Esophagus squamous epithelium (tissue), 5 donors: ENCODE measurements at regions not wholly inside any gene's neighbourhood (a gene's known extent, or its start where the extent isn't known, plus 50 kb on each side); places are given as distances from the start of the nearest gene placed in this dataset.

ENCODE experiments used
- DNase-seq: peaks from one replicate; lab custom pipeline; 2025; lab: John Stamatoyannopoulos, UW
- H3K27ac ChIP-seq, 4 donors: fragments of 200-600 bp; sonication (generic); one replicate each; pipeline ENCODE4 v1.5.1; 2016 to 2019; ENCODE audit warnings: mild to moderate bottlenecking in 1 of 4
- H3K27me3 ChIP-seq, 4 donors: fragments of 200-600 bp; sonication (generic); 1 replicate in 3 of 4; 2 replicates in 1 of 4; pipeline versions ENCODE4 v1.5.1 to v1.6.0; 2017 to 2021; ENCODE audit warnings: antibody characterized with exemption in 1 of 4
- H3K36me3 ChIP-seq, 3 donors: fragments of 200-600 bp; sonication (generic); one replicate each; pipeline ENCODE4 v1.5.1; 2016 to 2019
- H3K4me1 ChIP-seq, 3 donors: fragments of 200-600 bp; sonication (generic); one replicate each; pipeline ENCODE4 v1.5.1; 2017 to 2019
- H3K4me3 ChIP-seq, 4 donors: fragments of 200-600 bp; sonication (generic); 1 replicate in 3 of 4; 2 replicates in 1 of 4; pipeline ENCODE4 v1.5.1; 2016 to 2019; ENCODE audit warnings: mild to moderate bottlenecking in 2 of 4, moderate library complexity in 1 of 4
- H3K9me3 ChIP-seq, 3 donors: fragments of 200-600 bp; sonication (generic); one replicate each; pipeline ENCODE4 v1.5.1; 2016 to 2019
- POLR2A ChIP-seq, 4 donors: fragments of 450-650 bp; IDR thresholded peaks; one replicate each; pipeline ENCODE4 v1.6.1; 2017; ENCODE audit warnings: antibody characterized with exemption in 4 of 4, mild to moderate bottlenecking in 4 of 4, moderate library complexity in 3 of 4
- WGBS, 2 donors: methylation state at CpG; one replicate each; pipeline ENCODE4 v1.1.5; 2018; 5-methylcytosine and 5-hydroxymethylcytosine counted together
- intact Hi-C: fragments of 100-400 bp; cut with DNase I; formaldehyde crosslinking; loops from one replicate; pipeline ENCODE4 v1.15.0; 2022
- TF ChIP-seq, protein P1 (sequence below), 6 experiments: fragments of 450-650 bp in 4 of 6; fragments of 200-600 bp in 2 of 6; sonication (generic) in 2 of 6; IDR thresholded peaks; one replicate each; pipeline ENCODE4 v1.5.1; 2016 to 2019; ENCODE audit warnings: antibody characterized with exemption in 6 of 6, mild to moderate bottlenecking in 4 of 6, moderate library complexity in 4 of 6
- donor health status: DM: yes; HTN: yes; CAD: no.

DNA sequence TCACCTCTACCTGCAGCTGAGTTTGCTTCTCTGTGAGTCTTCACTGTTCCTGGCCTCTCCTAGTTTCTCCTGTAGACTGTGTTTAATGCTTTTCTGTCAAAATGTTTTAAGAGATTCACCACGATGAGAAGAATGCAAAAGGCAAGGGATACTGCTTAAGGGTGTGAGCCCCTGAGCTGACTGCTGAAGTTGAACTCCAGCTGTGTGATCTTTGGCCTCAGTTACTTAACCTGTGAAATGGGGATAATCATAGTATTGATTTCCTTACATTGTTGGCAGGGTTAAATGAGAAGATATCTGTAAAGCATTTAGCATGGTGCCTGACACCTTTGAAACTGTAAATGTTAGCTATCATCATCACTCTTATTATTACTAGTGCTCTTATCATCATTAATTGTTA lies 230.2 kb upstream of the MYLIP start:
- Histone ChIP-seq H3K4me3 (no peak overlapping the region), H3K36me3 (no peaks in the 10 kb centered on the region), H3K4me1 (peaks cover 22 to 71% (median 44%) of the 10 kb centered on the region in 3 donors), H3K9me3 (no peaks in the 10 kb centered on the region), H3K27me3 (no peaks in the 10 kb centered on the region), H3K27ac (no peak overlapping the region)
- WGBS, 2 donors = 0 to 11% methylated on average over 1 of the region's 1 CpG
- DNase-seq = no peak
- intact Hi-C loops = no loop called here
- TF ChIP-seq POLR2A (IDR thresholded peaks at IDR 0.05) = no peak
- TF ChIP-seq, protein P1, sequence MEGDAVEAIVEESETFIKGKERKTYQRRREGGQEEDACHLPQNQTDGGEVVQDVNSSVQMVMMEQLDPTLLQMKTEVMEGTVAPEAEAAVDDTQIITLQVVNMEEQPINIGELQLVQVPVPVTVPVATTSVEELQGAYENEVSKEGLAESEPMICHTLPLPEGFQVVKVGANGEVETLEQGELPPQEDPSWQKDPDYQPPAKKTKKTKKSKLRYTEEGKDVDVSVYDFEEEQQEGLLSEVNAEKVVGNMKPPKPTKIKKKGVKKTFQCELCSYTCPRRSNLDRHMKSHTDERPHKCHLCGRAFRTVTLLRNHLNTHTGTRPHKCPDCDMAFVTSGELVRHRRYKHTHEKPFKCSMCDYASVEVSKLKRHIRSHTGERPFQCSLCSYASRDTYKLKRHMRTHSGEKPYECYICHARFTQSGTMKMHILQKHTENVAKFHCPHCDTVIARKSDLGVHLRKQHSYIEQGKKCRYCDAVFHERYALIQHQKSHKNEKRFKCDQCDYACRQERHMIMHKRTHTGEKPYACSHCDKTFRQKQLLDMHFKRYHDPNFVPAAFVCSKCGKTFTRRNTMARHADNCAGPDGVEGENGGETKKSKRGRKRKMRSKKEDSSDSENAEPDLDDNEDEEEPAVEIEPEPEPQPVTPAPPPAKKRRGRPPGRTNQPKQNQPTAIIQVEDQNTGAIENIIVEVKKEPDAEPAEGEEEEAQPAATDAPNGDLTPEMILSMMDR (IDR thresholded peaks at IDR 0.05) = no peak

DNA sequence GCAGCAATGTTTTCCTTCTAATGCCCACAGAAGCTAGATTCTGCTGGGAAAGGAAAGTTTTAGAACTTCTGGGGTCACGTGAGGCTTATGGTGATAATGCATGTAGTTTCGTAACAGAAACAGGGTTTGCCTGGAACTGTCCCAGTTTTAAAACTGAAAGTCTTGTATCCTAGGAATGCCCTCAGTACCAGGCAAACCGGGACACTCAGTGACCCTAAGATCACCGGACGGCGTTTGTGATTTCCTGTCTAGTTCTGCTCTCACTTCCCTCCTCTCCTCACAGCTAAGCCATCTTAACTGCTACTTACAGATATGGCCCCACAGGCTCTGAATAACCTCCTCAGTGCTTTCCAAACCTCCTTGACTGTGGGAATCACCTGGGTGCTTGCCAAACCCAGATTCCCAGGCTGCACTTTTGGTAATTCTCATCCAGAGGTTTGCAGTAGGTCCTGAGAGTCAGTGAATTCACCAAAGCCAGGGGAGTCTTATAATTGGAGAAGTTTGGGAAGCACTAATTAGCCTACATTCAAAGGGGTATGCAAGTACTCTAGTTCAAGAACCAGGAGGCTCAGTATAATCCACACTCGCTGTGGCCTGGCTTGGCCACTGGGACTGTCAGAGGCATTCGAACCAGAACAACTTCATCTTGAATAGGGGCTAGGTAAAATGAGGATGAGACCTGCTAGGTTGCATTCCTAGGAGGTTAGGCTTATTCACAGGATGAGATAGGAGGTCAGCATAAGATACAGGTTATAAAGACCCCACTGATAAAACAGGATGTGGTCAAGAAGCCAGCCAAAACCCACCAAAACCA lies 231.6 kb upstream of the MYLIP start:
- intact Hi-C loops = no loop called here
- no peak for DNase-seq
- no peaks in the 10 kb centered on the region for H3K27me3 ChIP-seq
- peak overlapping the region; percentile 66 to 79 (median 70) for H3K27ac ChIP-seq
- H3K9me3 ChIP-seq = no peaks in the 10 kb centered on the region
- peak overlapping the region in 1 of 4 donors; percentile 22 for H3K4me3 ChIP-seq
- 24 to 42% methylated on average over 4 to 8 of the region's 8 CpGs for WGBS, 2 donors
- no peaks in the 10 kb centered on the region for H3K36me3 ChIP-seq
- TF ChIP-seq, protein P1 (IDR thresholded peaks at IDR 0.05) = no peak
- TF ChIP-seq POLR2A (IDR thresholded peaks at IDR 0.05) = no peak
- peaks cover 22 to 70% (median 44%) of the 10 kb centered on the region in 3 donors for H3K4me1 ChIP-seq

DNA sequence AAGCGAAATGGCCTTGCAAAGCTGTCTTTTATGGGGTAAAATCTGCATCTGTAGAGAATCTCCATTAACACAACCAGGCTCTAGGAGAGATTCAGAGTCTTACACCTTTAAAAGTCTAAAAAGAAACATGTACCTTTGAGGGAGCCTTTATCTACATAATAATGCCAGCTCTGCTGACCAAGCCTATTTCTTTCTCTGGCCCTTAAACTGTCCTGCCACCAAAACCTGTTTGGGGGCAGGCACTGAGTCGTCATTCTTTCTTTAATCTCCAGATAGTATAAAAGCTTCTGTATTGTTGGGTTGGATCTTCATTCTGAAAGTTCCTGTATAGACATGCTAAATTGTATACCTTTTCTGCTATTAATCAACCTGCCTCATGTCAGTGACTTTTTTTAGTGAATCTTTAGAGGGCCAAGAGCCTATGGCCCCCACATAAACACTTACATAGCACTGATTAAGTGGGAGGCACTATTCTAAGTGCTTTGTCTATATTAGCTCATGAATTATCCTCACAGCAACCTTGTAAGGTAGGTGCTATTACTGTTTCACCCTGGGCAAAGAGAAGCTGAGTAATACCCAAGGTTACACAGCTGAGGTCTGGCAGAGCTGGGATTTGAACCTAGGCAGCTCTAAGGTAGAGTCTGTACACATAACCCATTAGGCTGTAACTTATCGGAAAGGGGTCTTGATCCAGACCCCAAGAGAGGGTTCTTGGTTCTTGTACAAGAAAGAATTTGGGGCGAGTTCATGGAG lies 232.3 kb upstream of the DTNBP1 start:
- Histone ChIP-seq H3K9me3 (no peaks in the 10 kb centered on the region), H3K36me3 (no peaks in the 10 kb centered on the region), H3K27ac (peak overlapping the region; percentile 43 to 75 (median 65)), H3K4me1 (peaks cover 7 to 50% (median 29%) of the 10 kb centered on the region in 3 donors), H3K4me3 (no peak overlapping the region), H3K27me3 (no peaks in the 10 kb centered on the region)
- TF ChIP-seq, protein P1 (IDR thresholded peaks at IDR 0.05) = no peak
- no peak for TF ChIP-seq POLR2A (IDR thresholded peaks at IDR 0.05)
- intact Hi-C loops = no loop called here
- DNase-seq = no peak
- WGBS, 2 donors = 76 to 81% methylated on average over 4 of the region's 4 CpGs

- no peak overlapping the region for H3K4me3 ChIP-seq
- H3K27ac ChIP-seq = peak overlapping the region in 2 of 4 donors; percentile 17 to 72
- intact Hi-C loops = no loop called here
- DNase-seq = no peak
- H3K36me3 ChIP-seq = no peaks in the 10 kb centered on the region
- no peaks in the 10 kb centered on the region for H3K9me3 ChIP-seq
- TF ChIP-seq POLR2A (IDR thresholded peaks at IDR 0.05) = no peak
- TF ChIP-seq, protein P1 (IDR thresholded peaks at IDR 0.05) = peak in 5 of 6 experiments; percentile 11 to 79 (median 18)
- H3K27me3 ChIP-seq = no peaks in the 10 kb centered on the region
- H3K4me1 ChIP-seq = peaks cover 12 to 61% (median 29%) of the 10 kb centered on the region in 3 donors
- 50 to 68% methylated on average over 5 of the region's 5 CpGs for WGBS, 2 donors
Observed at GRCh38 chr6:15893556-15894253, 230.9 kb upstream of the DTNBP1 start.
